Mesodermal cell (in vitro differentiated cells): ENCODE measurements at regions not wholly inside any gene's neighbourhood (a gene's known extent, or its start where the extent isn't known, plus 50 kb on each side); places are given as distances from the start of the nearest gene placed in this dataset.
"Not testable (repeated sequence)": the region's sequence is repeated elsewhere in the genome, so short reads cannot be mapped to it uniquely, and the experiment has no call there.

Experiments used
- H3K27ac ChIP-seq: 2 replicates; pipeline ENCODE4 v1.7.0; 2013; ENCODE audit warnings: mild to moderate bottlenecking, low read depth, low read length, moderate library complexity; ENCODE audit not compliant: severe bottlenecking
- H3K36me3 ChIP-seq: 2 replicates; pipeline ENCODE4 v1.7.1; 2013; ENCODE audit warnings: mild to moderate bottlenecking, low read length, moderate library complexity; ENCODE audit not compliant: control insufficient read depth, insufficient read depth
- H3K4me1 ChIP-seq: one replicate; pipeline ENCODE4 v1.7.1; 2013; ENCODE audit warnings: mild to moderate bottlenecking, low read length; ENCODE audit not compliant: insufficient read depth, control insufficient read depth, poor library complexity, severe bottlenecking
- H3K4me3 ChIP-seq: 2 replicates; pipeline ENCODE4 v1.7.0; 2013; ENCODE audit warnings: low read length, control low read depth, mild to moderate bottlenecking; ENCODE audit not compliant: insufficient read depth, poor library complexity, severe bottlenecking; ENCODE audit errors: extremely low read depth
- H3K9me3 ChIP-seq: 2 replicates; pipeline ENCODE4 v1.7.1; 2013; ENCODE audit warnings: mild to moderate bottlenecking, low read length, moderate library complexity; ENCODE audit not compliant: control insufficient read depth
- WGBS, 2 experiments: methylation state at CpG; one replicate each; pipeline ENCODE4 v1.1.5; 2013; ENCODE audit warnings: missing lambda C conversion rate in 2 of 2; ENCODE audit not compliant: insufficient coverage in 2 of 2; 5-methylcytosine and 5-hydroxymethylcytosine counted together

- Histone ChIP-seq H3K9me3 (no peaks in the 10 kb centered on the region), H3K4me3 (no peak overlapping the region), H3K36me3 (no peaks in the 10 kb centered on the region), H3K27ac (no peak overlapping the region), H3K4me1 (no peaks in the 10 kb centered on the region)
Measured at GRCh38 chr5:39689919-39690318, 265.1 kb upstream of the DAB2 start.

- not testable (repeated sequence) for H3K36me3 ChIP-seq, H3K4me1 ChIP-seq, H3K4me3 ChIP-seq, H3K27ac ChIP-seq, H3K9me3 ChIP-seq
- 93 to 99% methylated on average over 4 to 8 of the region's 8 CpGs for WGBS, 2 experiments
Measured at GRCh38 chr5:39687924-39688323, 263.1 kb upstream of the DAB2 start.

- no peak overlapping the region for H3K4me3 ChIP-seq
- H3K9me3 ChIP-seq = no peaks in the 10 kb centered on the region
- H3K36me3 ChIP-seq = no peaks in the 10 kb centered on the region
- no peaks in the 10 kb centered on the region for H3K4me1 ChIP-seq
- no CpG with 5 or more reads among the region's 1 CpG for WGBS, 2 experiments
- H3K27ac ChIP-seq = no peak overlapping the region
Measured at GRCh38 chr5:39680213-39680612, 255.4 kb upstream of the DAB2 start.

GRCh38 chr5:39678534-39678933 lies 253.8 kb upstream of the DAB2 start:
- Histone ChIP-seq H3K27ac (no peak overlapping the region), H3K4me1 (no peaks in the 10 kb centered on the region), H3K9me3 (no peaks in the 10 kb centered on the region), H3K4me3 (no peak overlapping the region), H3K36me3 (no peaks in the 10 kb centered on the region)
- no CpG with 5 or more reads among the region's 1 CpG for WGBS, 2 experiments

GRCh38 chr5:39675676-39676075 lies 250.9 kb upstream of the DAB2 start:
- no peaks in the 10 kb centered on the region for H3K9me3 ChIP-seq

GRCh38 chr5:39674209-39675082 lies 249.7 kb upstream of the DAB2 start:
- no CpG with 5 or more reads among the region's 2 CpGs for WGBS, 2 experiments
- H3K9me3 ChIP-seq = no peaks in the 10 kb centered on the region
- no peak overlapping the region for H3K4me3 ChIP-seq
- no peaks in the 10 kb centered on the region for H3K36me3 ChIP-seq
- H3K27ac ChIP-seq = no peak overlapping the region
- no peaks in the 10 kb centered on the region for H3K4me1 ChIP-seq

More at GRCh38 chr5:39675676-39676075, 250.9 kb upstream of the DAB2 start:
- no peak overlapping the region for H3K27ac ChIP-seq
- no CpG with 5 or more reads among the region's 2 CpGs for WGBS, 2 experiments
- no peaks in the 10 kb centered on the region for H3K4me1 ChIP-seq
- no peaks in the 10 kb centered on the region for H3K36me3 ChIP-seq
- H3K4me3 ChIP-seq = no peak overlapping the region

- Histone ChIP-seq H3K27ac (no peak overlapping the region), H3K4me3 (no peak overlapping the region)
- 86 to 92% methylated on average over 1 of the region's 1 CpG for WGBS, 2 experiments
Measured at GRCh38 chr5:39671561-39671961, 246.8 kb upstream of the DAB2 start.

GRCh38 chr5:39670955-39671354 lies 246.2 kb upstream of the DAB2 start:
- H3K4me3 ChIP-seq = no peak overlapping the region
- no peaks in the 10 kb centered on the region for H3K36me3 ChIP-seq
- H3K9me3 ChIP-seq = no peaks in the 10 kb centered on the region

More at GRCh38 chr5:39671561-39671961, 246.8 kb upstream of the DAB2 start:
- H3K9me3 ChIP-seq = no peaks in the 10 kb centered on the region
- no peaks in the 10 kb centered on the region for H3K36me3 ChIP-seq
- no peaks in the 10 kb centered on the region for H3K4me1 ChIP-seq

GRCh38 chr5:39670391-39670790 lies 245.6 kb upstream of the DAB2 start:
- Histone ChIP-seq H3K27ac (no peak overlapping the region), H3K4me3 (no peak overlapping the region)
- WGBS, 2 experiments = 100% methylated on average over 2 of the region's 6 CpGs; no CpG with 5 or more reads in 1 of the 2 experiments

More at GRCh38 chr5:39670955-39671354, 246.2 kb upstream of the DAB2 start:
- H3K27ac ChIP-seq = no peak overlapping the region
- no peaks in the 10 kb centered on the region for H3K4me1 ChIP-seq

GRCh38 chr5:39668980-39669379 lies 244.2 kb upstream of the DAB2 start:
- Histone ChIP-seq H3K9me3 (no peaks in the 10 kb centered on the region), H3K27ac (no peak overlapping the region), H3K4me3 (no peak overlapping the region), H3K36me3 (no peaks in the 10 kb centered on the region), H3K4me1 (no peaks in the 10 kb centered on the region)
- 90 to 100% methylated on average over 2 of the region's 3 CpGs for WGBS, 2 experiments

More at GRCh38 chr5:39670391-39670790, 245.6 kb upstream of the DAB2 start:
- H3K9me3 ChIP-seq = no peaks in the 10 kb centered on the region
- no peaks in the 10 kb centered on the region for H3K4me1 ChIP-seq
- H3K36me3 ChIP-seq = no peaks in the 10 kb centered on the region

- H3K9me3 ChIP-seq = no peaks in the 10 kb centered on the region
- H3K27ac ChIP-seq = no peak overlapping the region
- H3K4me3 ChIP-seq = no peak overlapping the region
- H3K36me3 ChIP-seq = no peaks in the 10 kb centered on the region
- H3K4me1 ChIP-seq = peaks cover 12% of the 10 kb centered on the region
- 96% methylated on average over 17 to 19 of the region's 23 CpGs for WGBS, 2 experiments
Measured at GRCh38 chr5:39665328-39665727, 240.5 kb upstream of the DAB2 start.
